ENCODE measurements at regions not wholly inside any gene's neighbourhood (a gene's known extent, or its start where the extent isn't known, plus 50 kb on each side); places are given as distances from the start of the nearest gene placed in this dataset.

- Histone ChIP-seq H3K27ac (ENCODE audit: low read depth, low read length) (no peak overlapping the region), H3K9me3 (ENCODE audit: low read length) (no peaks in the 10 kb centered on the region), H3K9ac (ENCODE audit: low read length) (no peak overlapping the region)
These were observed 136.8 kb upstream of the UMPS start for GRCh38 chr3:124593442-124593829.

GRCh38 chr3:124594581-124594980, 135.7 kb upstream of the UMPS start:
- H3K36me3 ChIP-seq (ENCODE audit: insufficient read depth, low read length) = no peaks in the 10 kb centered on the region
- H3K4me1 ChIP-seq (ENCODE audit: insufficient read depth, low read length) = no peaks in the 10 kb centered on the region
- no peaks in the 10 kb centered on the region for H3K27me3 ChIP-seq (ENCODE audit: control insufficient read depth in 1 of 2, insufficient read depth in 2 of 2, low read length in 2 of 2)
- H3K9me3 ChIP-seq (ENCODE audit: low read length) = no peaks in the 10 kb centered on the region
- no peak overlapping the region for H3K4me3 ChIP-seq (ENCODE audit: low read depth in 1 of 2, low read length in 2 of 2)
- H3K9ac ChIP-seq (ENCODE audit: low read length) = no peak overlapping the region
- H3K27ac ChIP-seq (ENCODE audit: low read depth, low read length) = no peak overlapping the region

More at GRCh38 chr3:124593442-124593829, 136.8 kb upstream of the UMPS start:
- Histone ChIP-seq H3K4me3 (ENCODE audit: low read depth in 1 of 2, low read length in 2 of 2) (no peak overlapping the region), H3K36me3 (ENCODE audit: insufficient read depth, low read length) (no peaks in the 10 kb centered on the region), H3K4me1 (ENCODE audit: insufficient read depth, low read length) (no peaks in the 10 kb centered on the region), H3K27me3 (ENCODE audit: control insufficient read depth in 1 of 2, insufficient read depth in 2 of 2, low read length in 2 of 2) (no peaks in the 10 kb centered on the region)

GRCh38 chr3:124597273-124597672, 133.0 kb upstream of the UMPS start:
- Histone ChIP-seq H3K27me3 (ENCODE audit: control insufficient read depth in 1 of 2, insufficient read depth in 2 of 2, low read length in 2 of 2) (no peaks in the 10 kb centered on the region), H3K36me3 (ENCODE audit: insufficient read depth, low read length) (no peaks in the 10 kb centered on the region), H3K4me1 (ENCODE audit: insufficient read depth, low read length) (no peaks in the 10 kb centered on the region), H3K9ac (ENCODE audit: low read length) (no peak overlapping the region), H3K4me3 (ENCODE audit: low read depth in 1 of 2, low read length in 2 of 2) (no peak overlapping the region), H3K27ac (ENCODE audit: low read depth, low read length) (no peak overlapping the region), H3K9me3 (ENCODE audit: low read length) (no peaks in the 10 kb centered on the region)

- H3K27ac ChIP-seq (ENCODE audit: low read depth, low read length) = no peak overlapping the region
- no peaks in the 10 kb centered on the region for H3K4me1 ChIP-seq (ENCODE audit: insufficient read depth, low read length)
- H3K27me3 ChIP-seq (ENCODE audit: control insufficient read depth in 1 of 2, insufficient read depth in 2 of 2, low read length in 2 of 2) = no peaks in the 10 kb centered on the region
- no peak overlapping the region for H3K4me3 ChIP-seq (ENCODE audit: low read depth in 1 of 2, low read length in 2 of 2)
- H3K9ac ChIP-seq (ENCODE audit: low read length) = no peak overlapping the region
- H3K9me3 ChIP-seq (ENCODE audit: low read length) = no peaks in the 10 kb centered on the region
- no peaks in the 10 kb centered on the region for H3K36me3 ChIP-seq (ENCODE audit: insufficient read depth, low read length)
These were observed 132.3 kb upstream of the UMPS start for GRCh38 chr3:124597979-124598378.

- Histone ChIP-seq H3K4me3 (ENCODE audit: low read depth in 1 of 2, low read length in 2 of 2) (no peak overlapping the region), H3K4me1 (ENCODE audit: insufficient read depth, low read length) (no peaks in the 10 kb centered on the region)
These were observed 131.0 kb upstream of the UMPS start for GRCh38 chr3:124599147-124599765.

GRCh38 chr3:124599779-124600693, 130.2 kb upstream of the UMPS start:
- Histone ChIP-seq H3K4me1 (ENCODE audit: insufficient read depth, low read length) (no peaks in the 10 kb centered on the region), H3K9ac (ENCODE audit: low read length) (no peak overlapping the region), H3K4me3 (ENCODE audit: low read depth in 1 of 2, low read length in 2 of 2) (no peak overlapping the region), H3K36me3 (ENCODE audit: insufficient read depth, low read length) (no peaks in the 10 kb centered on the region), H3K27ac (ENCODE audit: low read depth, low read length) (no peak overlapping the region), H3K9me3 (ENCODE audit: low read length) (no peaks in the 10 kb centered on the region), H3K27me3 (ENCODE audit: control insufficient read depth in 1 of 2, insufficient read depth in 2 of 2, low read length in 2 of 2) (no peaks in the 10 kb centered on the region)

More at GRCh38 chr3:124599147-124599765, 131.0 kb upstream of the UMPS start:
- Histone ChIP-seq H3K27me3 (ENCODE audit: control insufficient read depth in 1 of 2, insufficient read depth in 2 of 2, low read length in 2 of 2) (no peaks in the 10 kb centered on the region), H3K27ac (ENCODE audit: low read depth, low read length) (no peak overlapping the region), H3K9ac (ENCODE audit: low read length) (no peak overlapping the region), H3K36me3 (ENCODE audit: insufficient read depth, low read length) (no peaks in the 10 kb centered on the region), H3K9me3 (ENCODE audit: low read length) (no peaks in the 10 kb centered on the region)

- Histone ChIP-seq H3K27me3 (ENCODE audit: control insufficient read depth in 1 of 2, insufficient read depth in 2 of 2, low read length in 2 of 2) (no peaks in the 10 kb centered on the region), H3K27ac (ENCODE audit: low read depth, low read length) (no peak overlapping the region), H3K4me3 (ENCODE audit: low read depth in 1 of 2, low read length in 2 of 2) (no peak overlapping the region), H3K9ac (ENCODE audit: low read length) (no peak overlapping the region), H3K9me3 (ENCODE audit: low read length) (no peaks in the 10 kb centered on the region), H3K4me1 (ENCODE audit: insufficient read depth, low read length) (no peaks in the 10 kb centered on the region), H3K36me3 (ENCODE audit: insufficient read depth, low read length) (no peaks in the 10 kb centered on the region)
These were observed 129.5 kb upstream of the UMPS start for GRCh38 chr3:124600765-124601164.

GRCh38 chr3:124601190-124601589, 129.1 kb upstream of the UMPS start:
- H3K9ac ChIP-seq (ENCODE audit: low read length) = no peak overlapping the region
- no peak overlapping the region for H3K4me3 ChIP-seq (ENCODE audit: low read depth in 1 of 2, low read length in 2 of 2)
- H3K4me1 ChIP-seq (ENCODE audit: insufficient read depth, low read length) = no peaks in the 10 kb centered on the region
- no peaks in the 10 kb centered on the region for H3K36me3 ChIP-seq (ENCODE audit: insufficient read depth, low read length)
- no peaks in the 10 kb centered on the region for H3K9me3 ChIP-seq (ENCODE audit: low read length)
- no peaks in the 10 kb centered on the region for H3K27me3 ChIP-seq (ENCODE audit: control insufficient read depth in 1 of 2, insufficient read depth in 2 of 2, low read length in 2 of 2)
- no peak overlapping the region for H3K27ac ChIP-seq (ENCODE audit: low read depth, low read length)

- no peak overlapping the region for H3K4me3 ChIP-seq (ENCODE audit: low read depth in 1 of 2, low read length in 2 of 2)
- H3K9ac ChIP-seq (ENCODE audit: low read length) = no peak overlapping the region
- no peak overlapping the region for H3K27ac ChIP-seq (ENCODE audit: low read depth, low read length)
- H3K27me3 ChIP-seq (ENCODE audit: control insufficient read depth in 1 of 2, insufficient read depth in 2 of 2, low read length in 2 of 2) = no peaks in the 10 kb centered on the region
- H3K36me3 ChIP-seq (ENCODE audit: insufficient read depth, low read length) = no peaks in the 10 kb centered on the region
- H3K4me1 ChIP-seq (ENCODE audit: insufficient read depth, low read length) = no peaks in the 10 kb centered on the region
- H3K9me3 ChIP-seq (ENCODE audit: low read length) = no peaks in the 10 kb centered on the region
These were observed 127.1 kb upstream of the UMPS start for GRCh38 chr3:124602980-124603627.

- H3K27me3 ChIP-seq (ENCODE audit: control insufficient read depth in 1 of 2, insufficient read depth in 2 of 2, low read length in 2 of 2) = no peaks in the 10 kb centered on the region
- no peak overlapping the region for H3K4me3 ChIP-seq (ENCODE audit: low read depth in 1 of 2, low read length in 2 of 2)
- no peak overlapping the region for H3K27ac ChIP-seq (ENCODE audit: low read depth, low read length)
- H3K36me3 ChIP-seq (ENCODE audit: insufficient read depth, low read length) = no peaks in the 10 kb centered on the region
- no peaks in the 10 kb centered on the region for H3K4me1 ChIP-seq (ENCODE audit: insufficient read depth, low read length)
- no peak overlapping the region for H3K9ac ChIP-seq (ENCODE audit: low read length)
- H3K9me3 ChIP-seq (ENCODE audit: low read length) = no peaks in the 10 kb centered on the region
These were observed 124.3 kb upstream of the UMPS start for GRCh38 chr3:124605781-124606579.

GRCh38 chr3:124607163-124607562, 123.1 kb upstream of the UMPS start:
- Histone ChIP-seq H3K9me3 (ENCODE audit: low read length) (no peaks in the 10 kb centered on the region), H3K27me3 (ENCODE audit: control insufficient read depth in 1 of 2, insufficient read depth in 2 of 2, low read length in 2 of 2) (no peaks in the 10 kb centered on the region), H3K4me3 (ENCODE audit: low read depth in 1 of 2, low read length in 2 of 2) (no peak overlapping the region), H3K27ac (ENCODE audit: low read depth, low read length) (no peak overlapping the region), H3K9ac (ENCODE audit: low read length) (no peak overlapping the region), H3K36me3 (ENCODE audit: insufficient read depth, low read length) (no peaks in the 10 kb centered on the region), H3K4me1 (ENCODE audit: insufficient read depth, low read length) (no peaks in the 10 kb centered on the region)

Data from muscle layer of colon (tissue), 2 donors.